ENCODE measurements at regions not wholly inside any gene's neighbourhood (a gene's known extent, or its start where the extent isn't known, plus 50 kb on each side); places are given as distances from the start of the nearest gene placed in this dataset.

GRCh38 chrX:13495232-13495631 lies 74.2 kb upstream of the EGFL6 start:
- Histone ChIP-seq H3K14ac (ENCODE audit: insufficient read length) (no peak overlapping the region), H3K27me3 (replicated peaks in 1 of 4; ENCODE audit: control insufficient read depth in 3 of 4, extremely low read depth in 1 of 4, insufficient read depth in 3 of 4, low read length in 3 of 4) (no peaks in the 10 kb centered on the region), H3K18ac (ENCODE audit: extremely low read depth, low read length) (no peak overlapping the region), H3K4me1 (replicated peaks in 1 of 4; ENCODE audit: control insufficient read depth in 3 of 4, insufficient read depth in 4 of 4, low read length in 3 of 4) (no peaks in the 10 kb centered on the region), H3K4me3 (ENCODE audit: extremely low read depth in 1 of 4, insufficient read depth in 2 of 4, low read depth in 3 of 4, low read length in 4 of 4) (no peak overlapping the region), H3K27ac (ENCODE audit: low read depth, low read length) (no peak overlapping the region), H4K91ac (replicated peaks; ENCODE audit: insufficient read length, low read length) (no peak overlapping the region), H3K36me3 (ENCODE audit: control insufficient read depth in 2 of 4, insufficient read depth in 4 of 4, low read length in 3 of 4) (no peaks in the 10 kb centered on the region), H3K79me1 (ENCODE audit: low read depth, low read length) (no peaks in the 10 kb centered on the region), H4K5ac (ENCODE audit: insufficient read length, low read depth, low read length) (no peak overlapping the region), H2BK120ac (replicated peaks; ENCODE audit: low read depth, low read length) (no peak overlapping the region), H2BK12ac (ENCODE audit: low read depth, low read length) (no peak overlapping the region), H3K56ac (replicated peaks; ENCODE audit: insufficient read length, low read depth, low read length) (no peak overlapping the region), H2BK20ac (ENCODE audit: low read length) (no peak overlapping the region), H3K23me2 (ENCODE audit: low read depth, low read length) (no peaks in the 10 kb centered on the region), H2BK15ac (ENCODE audit: low read length) (no peak overlapping the region), H3K79me2 (ENCODE audit: control insufficient read depth in 1 of 2, insufficient read depth in 2 of 2, low read length in 2 of 2) (no peaks in the 10 kb centered on the region), H3K4ac (replicated peaks; ENCODE audit: insufficient read length, low read depth, low read length) (no peak overlapping the region), H3K4me2 (ENCODE audit: insufficient read depth in 1 of 2, low read depth in 2 of 2, low read length in 2 of 2) (no peak overlapping the region), H4K20me1 (replicated peaks in 1 of 2; ENCODE audit: control insufficient read depth in 1 of 2, insufficient read depth in 2 of 2, low read length in 2 of 2) (no peaks in the 10 kb centered on the region), H2BK5ac (ENCODE audit: low read depth, low read length) (no peak overlapping the region), H2AK5ac (ENCODE audit: low read depth, low read length) (no peak overlapping the region), H3K9ac (replicated peaks in 1 of 4; ENCODE audit: extremely low read depth in 1 of 4, low read depth in 3 of 4, low read length in 3 of 4) (no peak overlapping the region), H3K23ac (ENCODE audit: insufficient read length) (no peak overlapping the region), H2AFZ (ENCODE audit: low read length) (no peak overlapping the region), H3K9me3 (ENCODE audit: insufficient read depth in 2 of 2, low read depth in 1 of 2, low read length in 1 of 2) (no peaks in the 10 kb centered on the region), H4K8ac (ENCODE audit: extremely low read depth, insufficient read depth, low read length) (no peak overlapping the region)
- 90% methylated on average over 1 of the region's 1 CpG; no CpG with 5 or more reads in 1 of the 2 experiments for WGBS, 2 experiments (ENCODE audit: extremely low coverage in 1 of 2, insufficient coverage in 1 of 2, insufficient read length in 1 of 2, insufficient replicate concordance in 2 of 2, low coverage in 1 of 2, low lambda C conversion rate in 2 of 2, missing lambda C conversion rate in 1 of 2)
- CTCF ChIA-PET (ENCODE audit: partially characterized antibody) = interaction anchor here (1.2 kb wide), 1 partner anchor 13 kb away, joined by 3 read pairs; no protein-coding TSS in a partner anchor
- FAIRE-seq (no peak), DNase-seq (ENCODE audit: low read depth in 1 of 2, low spot score in 2 of 2) (no peak)
- POLR2A ChIA-PET (ENCODE audit: partially characterized antibody) = interaction anchor here (1.6 kb wide), 1 partner anchor 519 kb away, joined by 4 read pairs; no protein-coding TSS in a partner anchor
- TF ChIP-seq SP1 (IDR thresholded peaks at IDR 0.05; ENCODE audit: low read depth, low read length) (no peak), KDM5A (IDR thresholded peaks at IDR 0.05; ENCODE audit: low read length) (no peak), SIRT6 (IDR thresholded peaks at IDR 0.05; ENCODE audit: low read length) (no peak), PHF8 (conservative IDR thresholded peaks at IDR 0.05; ENCODE audit: low read depth, low read length) (no peak)
- TF ChIP-seq, protein P1, sequence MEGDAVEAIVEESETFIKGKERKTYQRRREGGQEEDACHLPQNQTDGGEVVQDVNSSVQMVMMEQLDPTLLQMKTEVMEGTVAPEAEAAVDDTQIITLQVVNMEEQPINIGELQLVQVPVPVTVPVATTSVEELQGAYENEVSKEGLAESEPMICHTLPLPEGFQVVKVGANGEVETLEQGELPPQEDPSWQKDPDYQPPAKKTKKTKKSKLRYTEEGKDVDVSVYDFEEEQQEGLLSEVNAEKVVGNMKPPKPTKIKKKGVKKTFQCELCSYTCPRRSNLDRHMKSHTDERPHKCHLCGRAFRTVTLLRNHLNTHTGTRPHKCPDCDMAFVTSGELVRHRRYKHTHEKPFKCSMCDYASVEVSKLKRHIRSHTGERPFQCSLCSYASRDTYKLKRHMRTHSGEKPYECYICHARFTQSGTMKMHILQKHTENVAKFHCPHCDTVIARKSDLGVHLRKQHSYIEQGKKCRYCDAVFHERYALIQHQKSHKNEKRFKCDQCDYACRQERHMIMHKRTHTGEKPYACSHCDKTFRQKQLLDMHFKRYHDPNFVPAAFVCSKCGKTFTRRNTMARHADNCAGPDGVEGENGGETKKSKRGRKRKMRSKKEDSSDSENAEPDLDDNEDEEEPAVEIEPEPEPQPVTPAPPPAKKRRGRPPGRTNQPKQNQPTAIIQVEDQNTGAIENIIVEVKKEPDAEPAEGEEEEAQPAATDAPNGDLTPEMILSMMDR (IDR thresholded peaks at IDR 0.05; ENCODE audit: control extremely low read depth in 1 of 3, insufficient read depth in 1 of 3, low read depth in 1 of 3, low read length in 3 of 3) = no peak

Data from H1 (cell line).